ENCODE measurements at regions not wholly inside any gene's neighbourhood (a gene's known extent, or its start where the extent isn't known, plus 50 kb on each side); places are given as distances from the start of the nearest gene placed in this dataset.

- no peak overlapping the region for H3K27ac ChIP-seq (replicated peaks)
- H3K4me3 ChIP-seq, result no peak overlapping the region
- intact Hi-C loops (cut with micrococcal nuclease), result no loop called here
- no peaks in the 10 kb centered on the region for H3K4me1 ChIP-seq
- H3K9me3 ChIP-seq (replicated peaks), result no peaks in the 10 kb centered on the region
- TF ChIP-seq, protein P1, sequence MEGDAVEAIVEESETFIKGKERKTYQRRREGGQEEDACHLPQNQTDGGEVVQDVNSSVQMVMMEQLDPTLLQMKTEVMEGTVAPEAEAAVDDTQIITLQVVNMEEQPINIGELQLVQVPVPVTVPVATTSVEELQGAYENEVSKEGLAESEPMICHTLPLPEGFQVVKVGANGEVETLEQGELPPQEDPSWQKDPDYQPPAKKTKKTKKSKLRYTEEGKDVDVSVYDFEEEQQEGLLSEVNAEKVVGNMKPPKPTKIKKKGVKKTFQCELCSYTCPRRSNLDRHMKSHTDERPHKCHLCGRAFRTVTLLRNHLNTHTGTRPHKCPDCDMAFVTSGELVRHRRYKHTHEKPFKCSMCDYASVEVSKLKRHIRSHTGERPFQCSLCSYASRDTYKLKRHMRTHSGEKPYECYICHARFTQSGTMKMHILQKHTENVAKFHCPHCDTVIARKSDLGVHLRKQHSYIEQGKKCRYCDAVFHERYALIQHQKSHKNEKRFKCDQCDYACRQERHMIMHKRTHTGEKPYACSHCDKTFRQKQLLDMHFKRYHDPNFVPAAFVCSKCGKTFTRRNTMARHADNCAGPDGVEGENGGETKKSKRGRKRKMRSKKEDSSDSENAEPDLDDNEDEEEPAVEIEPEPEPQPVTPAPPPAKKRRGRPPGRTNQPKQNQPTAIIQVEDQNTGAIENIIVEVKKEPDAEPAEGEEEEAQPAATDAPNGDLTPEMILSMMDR (IDR thresholded peaks at IDR 0.05; ENCODE audit: borderline replicate concordance), result no peak
- no peaks in the 10 kb centered on the region for H3K36me3 ChIP-seq
- no peaks in the 10 kb centered on the region for H3K27me3 ChIP-seq (ENCODE audit: low read depth)
- DNase-seq, result no peak
Observed at GRCh38 chr7:89661876-89662275, 492.4 kb upstream of the STEAP1 start.

GRCh38 chr7:89666136-89666835, 488.0 kb upstream of the STEAP1 start:
- DNase-seq, result no peak
- H3K36me3 ChIP-seq, result no peaks in the 10 kb centered on the region
- intact Hi-C loops (cut with micrococcal nuclease), result no loop called here
- H3K4me1 ChIP-seq, result no peaks in the 10 kb centered on the region
- TF ChIP-seq, protein P1 (IDR thresholded peaks at IDR 0.05; ENCODE audit: borderline replicate concordance), result no peak
- H3K4me3 ChIP-seq, result no peak overlapping the region
- no peaks in the 10 kb centered on the region for H3K27me3 ChIP-seq (ENCODE audit: low read depth)
- peaks cover 11% of the 10 kb centered on the region for H3K9me3 ChIP-seq (replicated peaks)
- no peak overlapping the region for H3K27ac ChIP-seq (replicated peaks)

DNA sequence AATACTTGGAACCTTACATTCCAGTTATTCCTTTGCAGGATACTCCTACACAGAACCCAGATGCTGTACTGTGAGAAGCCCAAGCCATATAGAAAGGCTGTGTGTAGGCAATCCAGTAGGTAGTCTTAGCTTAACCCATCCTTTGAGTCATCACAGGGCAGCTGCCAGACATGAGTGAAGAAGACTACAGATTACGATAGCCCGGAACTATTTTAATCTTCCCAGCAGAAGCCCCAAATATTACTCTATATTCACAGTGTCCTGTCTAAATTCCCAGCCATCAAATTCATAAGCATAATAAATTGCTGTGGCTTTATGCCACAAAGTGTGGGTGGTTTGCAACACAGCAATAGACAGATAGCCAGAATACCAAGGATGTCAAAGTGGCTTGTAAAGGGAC, 474.1 kb upstream of the STEAP1 start:
- DNase-seq, result no peak
- Histone ChIP-seq H3K4me1 (no peaks in the 10 kb centered on the region), H3K4me3 (no peak overlapping the region), H3K27ac (replicated peaks) (no peak overlapping the region), H3K9me3 (replicated peaks) (peaks cover 35% of the 10 kb centered on the region), H3K36me3 (no peaks in the 10 kb centered on the region), H3K27me3 (ENCODE audit: low read depth) (no peaks in the 10 kb centered on the region)
- TF ChIP-seq, protein P1 (IDR thresholded peaks at IDR 0.05; ENCODE audit: borderline replicate concordance), result no peak
- intact Hi-C loops (cut with micrococcal nuclease), result no loop called here

DNA sequence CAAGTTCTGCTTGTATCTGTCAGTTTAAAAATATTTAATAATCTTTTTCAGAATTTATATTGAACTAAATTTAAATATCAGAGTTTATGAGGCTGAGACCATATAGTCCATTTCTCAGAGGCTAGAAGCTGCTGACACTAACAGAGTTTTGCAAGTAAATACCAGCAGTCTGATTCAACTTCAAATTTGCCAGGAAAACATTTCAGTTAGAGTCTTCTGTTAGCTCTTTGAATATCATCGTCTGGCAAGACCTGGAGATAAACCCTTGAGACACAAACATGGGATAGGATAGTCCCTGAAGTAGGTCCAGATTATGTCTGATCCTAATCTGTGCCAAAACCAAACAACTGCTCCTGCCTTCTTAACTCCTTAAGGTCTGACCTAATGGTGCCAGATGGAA, 472.8 kb upstream of the STEAP1 start:
- Histone ChIP-seq H3K4me1 (no peaks in the 10 kb centered on the region), H3K36me3 (no peaks in the 10 kb centered on the region), H3K4me3 (no peak overlapping the region), H3K27ac (replicated peaks) (no peak overlapping the region), H3K27me3 (ENCODE audit: low read depth) (no peaks in the 10 kb centered on the region), H3K9me3 (replicated peaks) (peaks cover 23% of the 10 kb centered on the region)
- DNase-seq, result no peak
- TF ChIP-seq, protein P1 (IDR thresholded peaks at IDR 0.05; ENCODE audit: borderline replicate concordance), result no peak
- intact Hi-C loops (cut with micrococcal nuclease), result no loop called here

- Histone ChIP-seq H3K36me3 (no peaks in the 10 kb centered on the region), H3K4me1 (no peaks in the 10 kb centered on the region), H3K27ac (replicated peaks) (no peak overlapping the region), H3K9me3 (replicated peaks) (peaks cover 9% of the 10 kb centered on the region), H3K27me3 (ENCODE audit: low read depth) (no peaks in the 10 kb centered on the region), H3K4me3 (no peak overlapping the region)
- intact Hi-C loops (cut with micrococcal nuclease), result no loop called here
- DNase-seq, result no peak
- TF ChIP-seq, protein P1 (IDR thresholded peaks at IDR 0.05; ENCODE audit: borderline replicate concordance), result no peak
Observed at GRCh38 chr7:89685287-89685686, 469.0 kb upstream of the STEAP1 start.

Measured in left ventricle myocardium inferior (tissue), 1 donor.